T47D (cell line): ENCODE measurements at regions not wholly inside any gene's neighbourhood (a gene's known extent, or its start where the extent isn't known, plus 50 kb on each side); places are given as distances from the start of the nearest gene placed in this dataset.

Experiments used
- DNase-seq, 2 experiments: peaks; one replicate each; pipeline versions ENCODE4 v3.0.0 to v3.0.0-alpha.2; 2011 to 2012; ENCODE audit warnings: low read depth in 1 of 2, low spot score in 1 of 2
- JUND ChIP-seq: IDR thresholded peaks from 2 replicates; pipeline ENCODE4 v1.6.1; 2012; ENCODE audit warnings: low read depth
- in situ Hi-C: cut with HindIII; loops from 2 replicates; pipeline ENCODE4 v1.10.0; 2016; ENCODE audit warnings: low sequenced_read_pairs, low pct_unique_long_range_greater_than_20kb

DNA sequence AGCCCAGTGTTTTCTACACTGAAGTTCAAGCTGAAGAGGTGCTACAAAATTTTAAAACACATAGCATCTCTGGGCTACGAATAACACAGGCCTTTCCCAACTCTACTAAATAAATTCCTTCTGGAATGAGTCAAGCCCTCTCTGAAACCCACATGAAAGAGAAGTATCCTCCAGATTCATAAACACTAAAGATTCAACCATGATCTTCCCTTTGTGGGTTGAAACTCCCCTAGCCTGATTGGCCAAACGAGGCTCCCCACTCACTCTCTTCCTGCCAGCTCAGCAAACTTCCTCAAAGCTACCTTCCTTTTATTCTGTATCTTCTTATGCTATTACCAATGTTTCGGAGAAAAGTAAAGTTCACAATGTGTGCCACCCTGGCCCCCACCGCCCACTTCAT is 95.4 kb downstream of the NKX6-1 start:
- no peak for DNase-seq
- in situ Hi-C loops, result no loop called here

DNA sequence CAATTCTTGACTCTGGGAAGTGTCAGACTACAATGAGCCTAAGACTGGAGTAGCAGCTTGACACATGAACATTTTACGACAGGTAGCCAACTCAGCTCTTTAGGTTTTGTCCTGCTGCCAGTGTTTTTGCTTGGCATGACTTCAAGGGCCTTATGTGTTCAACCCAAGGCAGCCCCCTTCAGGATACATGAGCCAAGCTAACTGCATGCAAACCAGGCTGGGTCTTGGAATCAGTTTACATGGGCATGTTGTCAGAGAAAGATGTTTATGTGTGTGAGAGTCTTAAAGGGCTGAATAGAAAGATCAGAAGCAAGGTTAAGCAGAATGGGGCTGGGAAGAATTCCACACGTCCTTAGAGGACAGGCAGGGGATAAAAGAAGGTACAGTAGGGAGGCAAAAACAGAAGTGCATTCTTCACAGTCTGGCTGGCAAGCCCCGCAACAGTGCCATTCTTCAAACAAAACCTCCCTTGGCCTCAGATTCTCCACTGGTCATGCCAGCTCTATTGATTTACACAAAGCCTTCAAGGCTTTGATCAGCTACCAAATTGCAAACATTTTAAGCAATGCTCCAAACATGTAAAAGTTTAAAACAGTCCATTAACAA is 97.3 kb downstream of the NKX6-1 start:
- in situ Hi-C loops, result no loop called here
- no peak for TF ChIP-seq JUND
- DNase-seq, result peak in 1 of 2 experiments; percentile 9

More for the DNA sequence above, 95.4 kb downstream of the NKX6-1 start:
- TF ChIP-seq JUND, result no peak

- in situ Hi-C loops, result no loop called here
- DNase-seq, result no peak
- TF ChIP-seq JUND, result no peak
Observed at GRCh38 chr4:84394386-84394785, 104.7 kb downstream of the NKX6-1 start.

GRCh38 chr4:84392951-84393590 is 106.0 kb downstream of the NKX6-1 start:
- in situ Hi-C loops, result no loop called here
- TF ChIP-seq JUND, result no peak
- no peak for DNase-seq

DNA sequence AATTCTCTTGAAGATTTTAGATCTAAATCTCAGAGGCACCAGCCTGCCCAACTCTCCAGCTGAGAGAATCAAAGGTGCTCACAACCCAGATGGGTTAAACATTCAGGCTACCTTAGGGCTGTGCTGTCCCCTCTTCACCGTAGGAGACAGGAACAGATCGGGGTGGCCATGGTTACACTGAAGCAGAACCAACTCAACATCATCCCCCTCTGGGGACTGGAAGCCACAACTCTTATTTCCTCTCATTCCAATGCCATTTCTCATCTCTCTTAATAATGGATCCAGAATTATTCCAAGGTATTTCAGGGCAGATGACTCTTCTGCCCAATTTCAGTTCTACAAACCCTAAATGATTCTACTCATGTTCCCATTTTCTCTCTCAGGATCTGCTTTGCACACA is 109.7 kb downstream of the NKX6-1 start:
- no peak for TF ChIP-seq JUND
- DNase-seq, result no peak
- in situ Hi-C loops, result no loop called here

GRCh38 chr4:84385203-84385602 is 113.9 kb downstream of the NKX6-1 start:
- no peak for TF ChIP-seq JUND
- in situ Hi-C loops, result no loop called here
- no peak for DNase-seq

GRCh38 chr4:84384801-84385200 is 114.3 kb downstream of the NKX6-1 start:
- no peak for TF ChIP-seq JUND
- DNase-seq, result no peak
- in situ Hi-C loops, result no loop called here

DNA sequence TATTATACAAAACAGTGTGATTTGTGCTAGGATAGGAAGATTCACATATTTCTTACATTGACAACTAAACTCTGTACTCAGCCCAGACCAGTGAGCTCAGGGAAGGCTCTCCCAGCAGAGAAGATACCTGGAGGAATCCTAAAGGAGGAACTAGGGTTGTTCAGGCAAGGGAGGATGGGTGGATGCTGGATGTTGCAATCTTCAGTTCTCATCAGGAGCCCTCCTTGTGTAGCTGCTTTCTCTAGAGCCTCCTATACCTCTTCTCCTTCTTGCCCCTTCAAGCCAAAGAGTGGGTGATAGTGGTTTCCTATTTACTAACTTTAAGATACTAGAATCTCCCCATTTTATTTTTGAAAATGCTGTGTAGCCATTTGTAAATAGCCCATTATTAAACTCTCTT is 117.3 kb downstream of the NKX6-1 start:
- in situ Hi-C loops, result no loop called here
- DNase-seq, result no peak
- TF ChIP-seq JUND, result no peak

GRCh38 chr4:84379917-84380641 is 119.0 kb downstream of the NKX6-1 start:
- DNase-seq, result no peak
- in situ Hi-C loops, result no loop called here
- no peak for TF ChIP-seq JUND

DNA sequence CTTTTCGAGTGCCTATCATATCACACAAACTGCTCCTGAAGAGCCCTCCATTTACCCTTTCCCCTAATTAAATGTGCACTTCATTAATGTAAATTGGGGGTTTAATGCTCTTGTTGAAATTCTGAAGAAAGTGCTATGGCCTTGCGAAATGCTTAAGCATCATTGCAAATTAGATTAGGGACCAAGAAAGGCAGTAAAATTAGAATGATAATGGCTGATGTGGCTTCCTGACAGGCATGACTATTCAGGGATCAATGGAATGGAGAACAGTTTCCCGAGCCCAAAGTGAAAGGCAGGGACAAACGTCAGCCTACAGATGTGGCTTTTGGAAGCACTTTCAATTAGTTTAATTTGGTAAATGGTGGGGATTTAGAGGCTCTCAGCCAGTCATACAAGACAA is 120.1 kb downstream of the NKX6-1 start:
- no peak for DNase-seq
- in situ Hi-C loops, result no loop called here
- no peak for TF ChIP-seq JUND

- no peak for DNase-seq
- in situ Hi-C loops, result no loop called here
- no peak for TF ChIP-seq JUND
Observed at GRCh38 chr4:84378356-84378755, 120.7 kb downstream of the NKX6-1 start.

DNA sequence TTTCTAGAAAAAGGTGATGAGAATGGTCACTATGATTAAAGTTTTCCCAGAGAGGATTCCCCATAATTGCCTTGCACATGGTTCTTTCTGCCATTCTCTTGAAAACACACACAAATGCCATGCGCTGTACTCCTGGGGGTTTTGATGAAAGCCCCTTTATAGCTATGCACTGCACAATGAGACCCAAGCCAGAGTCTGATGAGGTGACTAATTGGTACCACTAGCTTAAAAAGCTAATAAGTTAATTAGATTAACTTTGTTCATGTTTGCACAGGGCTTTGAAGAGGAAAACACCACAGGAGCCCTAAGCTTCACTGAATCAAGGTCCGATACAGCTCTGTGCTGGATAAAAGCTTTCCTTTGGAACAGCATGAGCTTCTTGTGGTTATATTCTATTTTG is 132.2 kb downstream of the NKX6-1 start:
- in situ Hi-C loops, result no loop called here
- DNase-seq, result no peak
- TF ChIP-seq JUND, result no peak

DNA sequence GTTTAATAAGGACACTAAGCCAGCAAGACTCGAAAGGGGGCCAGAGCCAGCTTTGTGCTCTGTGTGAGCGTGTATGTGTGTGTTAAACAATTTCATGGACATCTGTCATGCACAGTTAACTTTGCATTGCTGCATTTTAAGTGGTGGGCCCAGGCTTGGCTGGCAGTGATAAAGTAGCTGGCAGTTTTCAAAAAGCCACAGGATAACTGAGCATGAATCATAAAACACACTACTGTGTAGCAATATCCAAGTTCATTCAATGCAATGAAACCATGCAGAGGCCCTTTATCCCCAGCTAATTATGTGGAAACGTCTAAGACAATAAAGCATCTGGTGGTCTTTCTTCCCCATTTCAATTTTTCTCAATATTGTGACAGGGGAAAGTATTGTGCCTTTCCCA is 132.9 kb downstream of the NKX6-1 start:
- TF ChIP-seq JUND, result no peak
- no peak for DNase-seq
- in situ Hi-C loops, result no loop called here
